Suprapubic skin (tissue), 4 donors: ENCODE measurements at regions not wholly inside any gene's neighbourhood (a gene's known extent, or its start where the extent isn't known, plus 50 kb on each side); places are given as distances from the start of the nearest gene placed in this dataset.

Experiments used
- DNase-seq, 2 donors: peaks; one replicate each; pipeline ENCODE4 v3.0.0-alpha.2; 2019; ENCODE audit warnings: low spot score in 2 of 2
- H3K27ac ChIP-seq: fragments of 200-600 bp; sonication (generic); one replicate; pipeline ENCODE4 v1.5.1; 2019
- H3K27me3 ChIP-seq: fragments of 200-600 bp; sonication (generic); one replicate; pipeline ENCODE4 v1.5.1; 2019
- H3K36me3 ChIP-seq: fragments of 200-600 bp; sonication (generic); one replicate; pipeline ENCODE4 v1.5.1; 2019
- H3K4me1 ChIP-seq: fragments of 200-600 bp; sonication (generic); one replicate; pipeline ENCODE4 v1.5.1; 2019
- H3K4me3 ChIP-seq: fragments of 200-600 bp; sonication (generic); one replicate; pipeline ENCODE4 v1.5.1; 2019; ENCODE audit warnings: mild to moderate bottlenecking
- H3K9me3 ChIP-seq: fragments of 200-600 bp; sonication (generic); one replicate; pipeline ENCODE4 v1.5.1; 2019
- CTCF ChIP-seq, 2 donors: fragments of 200-600 bp in 1 of 2; fragments of 450-650 bp in 1 of 2; sonication (generic) in 1 of 2; IDR thresholded peaks; one replicate each; pipeline ENCODE4 v1.5.1; 2016 to 2019; ENCODE audit warnings: antibody characterized with exemption in 2 of 2, mild to moderate bottlenecking in 1 of 2, moderate library complexity in 1 of 2
- EP300 ChIP-seq: sonication (generic); formaldehyde crosslinking; IDR thresholded peaks from one replicate; pipeline ENCODE4 v1.6.1; 2017; ENCODE audit warnings: antibody characterized with exemption
- POLR2A ChIP-seq, 2 donors: fragments of 450-650 bp; IDR thresholded peaks; one replicate each; pipeline ENCODE4 v1.6.1; 2017; ENCODE audit warnings: antibody characterized with exemption in 2 of 2, mild to moderate bottlenecking in 2 of 2, moderate library complexity in 2 of 2
- POLR2AphosphoS5 ChIP-seq, 3 donors: sonication (generic); formaldehyde crosslinking; IDR thresholded peaks; one replicate each; pipeline ENCODE4 v1.6.1; 2017; ENCODE audit warnings: antibody characterized with exemption in 3 of 3
- WGBS: methylation state at CpG from one replicate; pipeline ENCODE4 v1.1.5; 2018; 5-methylcytosine and 5-hydroxymethylcytosine counted together

- 65% methylated on average over 1 of the region's 1 CpG for WGBS
- Histone ChIP-seq H3K27me3 (peaks cover 3% of the 10 kb centered on the region), H3K4me1 (peaks cover 1% of the 10 kb centered on the region), H3K27ac (no peak overlapping the region), H3K36me3 (no peaks in the 10 kb centered on the region), H3K9me3 (no peaks in the 10 kb centered on the region), H3K4me3 (no peak overlapping the region)
- no peak for DNase-seq
- TF ChIP-seq CTCF (IDR thresholded peaks at IDR 0.05) (no peak), EP300 (no peak), POLR2AphosphoS5 (IDR thresholded peaks at IDR 0.05) (no peak), POLR2A (IDR thresholded peaks at IDR 0.05) (no peak)
Measured at GRCh38 chr15:97755726-97756125, 204.8 kb upstream of the ARRDC4 start.

GRCh38 chr15:97759363-97759762, 201.1 kb upstream of the ARRDC4 start:
- Histone ChIP-seq H3K27me3 (peaks cover 3% of the 10 kb centered on the region), H3K36me3 (no peaks in the 10 kb centered on the region), H3K27ac (no peak overlapping the region), H3K9me3 (no peaks in the 10 kb centered on the region), H3K4me3 (no peak overlapping the region), H3K4me1 (peaks cover 5% of the 10 kb centered on the region)
- 54% methylated on average over 3 of the region's 3 CpGs for WGBS
- no peak for TF ChIP-seq EP300
- TF ChIP-seq POLR2A (IDR thresholded peaks at IDR 0.05) = no peak
- no peak for TF ChIP-seq CTCF (IDR thresholded peaks at IDR 0.05)
- no peak for TF ChIP-seq POLR2AphosphoS5 (IDR thresholded peaks at IDR 0.05)
- DNase-seq = no peak

- Histone ChIP-seq H3K4me1 (peaks cover 5% of the 10 kb centered on the region), H3K36me3 (no peaks in the 10 kb centered on the region), H3K27me3 (peaks cover 3% of the 10 kb centered on the region), H3K4me3 (no peak overlapping the region), H3K9me3 (no peaks in the 10 kb centered on the region), H3K27ac (no peak overlapping the region)
- no peak for DNase-seq
- WGBS = 22% methylated on average over 5 of the region's 5 CpGs
- TF ChIP-seq EP300 (no peak), POLR2AphosphoS5 (IDR thresholded peaks at IDR 0.05) (no peak), POLR2A (IDR thresholded peaks at IDR 0.05) (no peak), CTCF (IDR thresholded peaks at IDR 0.05) (no peak)
Measured at GRCh38 chr15:97761110-97761509, 199.4 kb upstream of the ARRDC4 start.

GRCh38 chr15:97783240-97783639, 177.3 kb upstream of the ARRDC4 start:
- H3K9me3 ChIP-seq = no peaks in the 10 kb centered on the region
- TF ChIP-seq POLR2AphosphoS5 (IDR thresholded peaks at IDR 0.05) (no peak), CTCF (IDR thresholded peaks at IDR 0.05) (no peak), EP300 (no peak), POLR2A (IDR thresholded peaks at IDR 0.05) (no peak)
- no peaks in the 10 kb centered on the region for H3K4me1 ChIP-seq
- no peaks in the 10 kb centered on the region for H3K36me3 ChIP-seq
- no peak overlapping the region for H3K4me3 ChIP-seq
- WGBS = 56% methylated on average over 4 of the region's 4 CpGs
- no peak for DNase-seq
- no peaks in the 10 kb centered on the region for H3K27me3 ChIP-seq
- no peak overlapping the region for H3K27ac ChIP-seq

GRCh38 chr15:97786741-97787140, 173.8 kb upstream of the ARRDC4 start:
- Histone ChIP-seq H3K27me3 (no peaks in the 10 kb centered on the region), H3K36me3 (no peaks in the 10 kb centered on the region), H3K9me3 (no peaks in the 10 kb centered on the region), H3K4me1 (no peaks in the 10 kb centered on the region), H3K4me3 (no peak overlapping the region), H3K27ac (no peak overlapping the region)
- 86% methylated on average over 1 of the region's 1 CpG for WGBS
- TF ChIP-seq EP300 (no peak), CTCF (IDR thresholded peaks at IDR 0.05) (no peak), POLR2A (IDR thresholded peaks at IDR 0.05) (no peak), POLR2AphosphoS5 (IDR thresholded peaks at IDR 0.05) (no peak)
- DNase-seq = no peak
